ENCODE measurements at regions not wholly inside any gene's neighbourhood (a gene's known extent, or its start where the extent isn't known, plus 50 kb on each side); places are given as distances from the start of the nearest gene placed in this dataset.
"Not testable (repeated sequence)": the region's sequence is repeated elsewhere in the genome, so short reads cannot be mapped to it uniquely, and the experiment has no call there.

DNA sequence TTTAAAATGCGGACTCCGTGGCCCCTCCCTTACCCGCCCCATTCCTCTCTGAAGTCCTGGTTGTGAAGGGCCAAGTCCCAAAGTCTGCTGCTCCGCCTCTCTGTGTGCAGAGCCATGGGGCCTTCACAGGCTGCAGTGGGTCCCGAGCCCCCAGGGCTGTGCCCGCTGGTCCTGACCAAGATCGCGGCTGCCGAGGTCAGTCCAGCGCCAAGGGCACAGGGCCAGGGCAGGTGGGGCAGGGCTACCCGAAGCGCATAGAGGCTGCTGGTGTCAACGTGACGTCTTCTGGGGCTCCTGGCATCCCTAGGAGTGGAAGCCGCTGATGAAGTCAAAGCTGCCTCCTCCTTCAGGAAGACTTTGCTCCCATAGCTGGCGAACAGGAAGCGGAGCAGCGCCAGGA lies 858.8 kb downstream of the TUBA3C start:
- H3K4me1 Mint-ChIP-seq (ENCODE audit: low read depth); H3K27ac Mint-ChIP-seq; H3K4me3 Mint-ChIP-seq; H3K27me3 Mint-ChIP-seq; H3K36me3 Mint-ChIP-seq (ENCODE audit: low read depth); intact Hi-C loops (cut with micrococcal nuclease): not testable (repeated sequence)
- H3K9me3 Mint-ChIP-seq = peaks cover 14% of the 10 kb centered on the region

DNA sequence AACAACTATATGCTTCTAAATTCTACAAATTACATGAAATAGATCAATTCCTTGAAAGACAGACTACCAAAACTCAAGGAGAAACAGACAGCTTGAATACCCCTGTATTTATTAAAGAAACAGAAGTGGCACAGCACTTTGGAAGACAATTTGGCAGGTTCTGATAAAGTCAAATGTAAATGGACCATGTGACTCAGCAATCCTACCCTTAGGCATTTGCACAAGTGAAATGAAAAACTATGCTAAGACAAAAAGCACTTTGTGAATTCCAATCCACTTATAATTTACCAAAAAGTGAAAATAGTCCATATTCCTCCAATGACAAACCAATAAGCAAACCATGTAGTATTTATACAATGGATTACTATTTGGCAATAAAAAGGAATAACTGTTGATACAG lies 862.0 kb downstream of the TUBA3C start:
- intact Hi-C loops (cut with micrococcal nuclease); H3K27me3 Mint-ChIP-seq; H3K27ac Mint-ChIP-seq; H3K36me3 Mint-ChIP-seq (ENCODE audit: low read depth); H3K4me1 Mint-ChIP-seq (ENCODE audit: low read depth); H3K4me3 Mint-ChIP-seq: not testable (repeated sequence)
- H3K9me3 Mint-ChIP-seq = peaks cover 36% of the 10 kb centered on the region

DNA sequence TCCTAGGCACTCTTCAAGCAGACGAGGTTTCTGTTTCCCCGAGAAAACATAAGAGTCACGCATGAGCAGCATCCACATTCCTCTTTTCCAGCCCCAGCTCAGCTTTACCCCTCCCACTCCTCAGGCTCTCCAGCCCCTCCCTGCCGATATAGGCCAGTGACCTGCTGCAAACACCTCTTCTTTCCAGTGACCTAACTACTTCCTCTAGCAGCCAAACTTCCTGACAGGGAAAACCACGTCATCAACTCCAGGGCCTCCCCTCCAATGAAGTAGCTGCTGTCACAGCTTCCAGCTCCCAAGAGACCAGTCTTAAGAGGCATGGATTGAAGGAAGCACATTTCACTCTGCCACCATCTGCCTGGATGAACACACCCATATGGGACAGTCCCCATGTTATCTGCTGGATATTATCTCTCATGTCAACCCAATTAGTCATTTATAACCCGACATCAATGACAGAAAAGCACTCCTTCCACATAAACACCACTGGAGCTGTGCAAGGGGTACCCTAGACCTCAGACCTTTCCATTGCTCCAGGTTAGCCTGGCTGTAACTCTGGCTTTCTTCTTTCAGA lies 878.3 kb downstream of the TUBA3C start:
- H3K9me3 Mint-ChIP-seq = peaks cover 58% of the 10 kb centered on the region
- intact Hi-C loops (cut with micrococcal nuclease); H3K36me3 Mint-ChIP-seq (ENCODE audit: low read depth); H3K27ac Mint-ChIP-seq; H3K4me1 Mint-ChIP-seq (ENCODE audit: low read depth); H3K27me3 Mint-ChIP-seq; H3K4me3 Mint-ChIP-seq: not testable (repeated sequence)

DNA sequence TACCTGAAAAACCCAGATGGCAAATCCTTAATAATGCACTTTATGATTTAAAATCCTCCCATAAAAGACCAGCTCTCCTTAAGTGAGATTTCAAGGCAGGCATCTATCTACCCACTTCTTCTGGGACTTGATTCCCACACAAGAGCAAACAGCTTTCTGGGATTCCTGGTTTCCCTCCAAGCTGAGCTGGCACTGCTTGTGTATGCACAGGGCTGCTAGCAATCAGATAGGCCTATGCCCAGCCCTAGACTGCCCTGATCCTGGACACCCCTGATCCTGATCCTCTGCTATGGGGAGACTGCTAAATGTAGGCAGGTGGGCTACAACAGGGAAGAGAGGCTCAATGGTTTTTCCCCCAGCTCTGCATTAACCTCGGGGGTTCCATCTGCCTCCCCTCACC lies 880.7 kb downstream of the TUBA3C start:
- H3K4me1 Mint-ChIP-seq (ENCODE audit: low read depth); H3K4me3 Mint-ChIP-seq; intact Hi-C loops (cut with micrococcal nuclease); H3K27ac Mint-ChIP-seq; H3K36me3 Mint-ChIP-seq (ENCODE audit: low read depth); H3K27me3 Mint-ChIP-seq: not testable (repeated sequence)
- H3K9me3 Mint-ChIP-seq = peaks cover 63% of the 10 kb centered on the region

DNA sequence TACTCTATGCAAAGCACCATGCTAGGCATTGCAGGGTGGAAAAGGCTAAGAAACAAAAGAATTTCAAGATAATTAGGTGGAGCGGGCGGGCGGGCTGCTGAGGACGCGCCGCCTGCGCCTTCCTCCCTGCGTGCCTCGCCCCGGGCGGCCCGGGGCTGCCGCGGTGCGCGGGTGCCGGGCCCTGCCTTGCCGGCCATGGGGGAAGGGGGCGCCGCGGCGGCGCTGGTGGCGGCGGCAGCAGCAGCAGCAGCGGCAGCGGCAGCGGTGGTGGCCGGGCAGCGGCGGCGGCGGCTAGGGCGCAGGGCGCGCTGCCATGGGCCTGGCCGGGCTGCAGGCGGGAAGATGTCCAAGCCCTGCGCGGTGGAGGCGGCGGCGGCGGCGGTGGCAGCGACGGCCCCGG lies 884.3 kb downstream of the TUBA3C start:
- H3K4me3 Mint-ChIP-seq; intact Hi-C loops (cut with micrococcal nuclease); H3K27me3 Mint-ChIP-seq; H3K4me1 Mint-ChIP-seq (ENCODE audit: low read depth); H3K36me3 Mint-ChIP-seq (ENCODE audit: low read depth); H3K27ac Mint-ChIP-seq: not testable (repeated sequence)
- peaks cover 46% of the 10 kb centered on the region for H3K9me3 Mint-ChIP-seq

DNA sequence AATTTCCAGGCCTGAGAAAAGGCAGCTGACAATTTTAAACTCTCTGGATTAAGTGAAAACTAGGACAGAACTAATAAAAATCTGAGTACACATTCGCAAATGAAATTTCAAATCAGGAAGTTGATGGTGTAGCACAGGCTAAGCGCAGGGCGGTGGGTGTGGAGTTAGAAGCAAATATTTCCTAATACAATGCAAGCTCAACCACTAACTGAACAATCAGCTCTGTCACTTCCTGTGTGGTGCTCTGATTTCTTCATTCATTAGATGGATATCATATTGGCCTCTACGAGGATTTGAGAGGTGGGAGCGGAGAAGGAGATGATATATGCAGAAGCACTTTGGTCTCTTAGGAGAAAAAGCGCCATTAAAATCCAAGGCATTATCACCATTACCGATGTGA lies 885.0 kb downstream of the TUBA3C start:
- H3K27me3 Mint-ChIP-seq; H3K4me1 Mint-ChIP-seq (ENCODE audit: low read depth); H3K27ac Mint-ChIP-seq; intact Hi-C loops (cut with micrococcal nuclease); H3K36me3 Mint-ChIP-seq (ENCODE audit: low read depth); H3K4me3 Mint-ChIP-seq: not testable (repeated sequence)
- H3K9me3 Mint-ChIP-seq = peaks cover 38% of the 10 kb centered on the region

DNA sequence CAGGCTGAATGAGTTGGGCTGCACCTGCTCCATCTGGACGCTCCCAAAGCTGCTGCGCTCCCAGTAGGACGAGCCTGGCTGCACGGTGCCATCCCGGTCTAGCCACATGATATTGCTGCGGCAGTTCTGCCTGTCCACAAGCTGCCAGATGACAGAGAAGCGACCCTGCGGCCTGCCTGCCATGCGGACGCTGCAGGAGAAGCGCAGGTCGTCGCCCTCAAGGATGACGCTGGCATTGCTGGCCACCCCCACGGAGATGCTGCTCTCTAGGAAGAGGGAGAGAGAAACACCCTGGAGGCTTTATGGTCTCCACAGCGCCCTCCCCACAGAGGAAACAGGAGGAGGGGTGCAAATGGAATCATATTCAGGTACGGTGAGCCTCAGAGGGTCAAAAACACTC lies 887.3 kb downstream of the TUBA3C start:
- H3K27ac Mint-ChIP-seq; H3K4me3 Mint-ChIP-seq; H3K27me3 Mint-ChIP-seq; intact Hi-C loops (cut with micrococcal nuclease); H3K36me3 Mint-ChIP-seq (ENCODE audit: low read depth); H3K4me1 Mint-ChIP-seq (ENCODE audit: low read depth): not testable (repeated sequence)
- H3K9me3 Mint-ChIP-seq = peaks cover 44% of the 10 kb centered on the region

DNA sequence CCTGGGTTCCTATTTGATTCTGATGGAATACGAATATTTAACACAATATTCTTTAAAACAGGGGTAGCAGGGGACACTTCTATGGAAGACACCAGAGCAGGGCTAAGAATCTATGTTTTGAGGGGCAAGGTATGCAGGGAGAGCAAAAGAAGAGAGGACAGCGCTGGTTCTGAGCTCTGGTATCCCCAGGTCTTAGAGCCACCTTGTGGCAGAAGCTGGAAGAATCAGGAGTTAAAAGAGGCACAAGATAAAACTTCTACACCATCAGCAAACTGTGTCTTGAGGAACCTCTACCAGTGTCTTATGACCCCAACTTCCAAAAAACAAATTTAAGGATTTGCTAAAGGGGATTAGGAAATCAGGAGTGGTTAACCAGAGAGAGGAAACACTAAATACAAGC lies 894.8 kb downstream of the TUBA3C start:
- H3K27ac Mint-ChIP-seq; intact Hi-C loops (cut with micrococcal nuclease); H3K27me3 Mint-ChIP-seq; H3K4me3 Mint-ChIP-seq; H3K4me1 Mint-ChIP-seq (ENCODE audit: low read depth); H3K36me3 Mint-ChIP-seq (ENCODE audit: low read depth): not testable (repeated sequence)
- peaks cover 24% of the 10 kb centered on the region for H3K9me3 Mint-ChIP-seq

DNA sequence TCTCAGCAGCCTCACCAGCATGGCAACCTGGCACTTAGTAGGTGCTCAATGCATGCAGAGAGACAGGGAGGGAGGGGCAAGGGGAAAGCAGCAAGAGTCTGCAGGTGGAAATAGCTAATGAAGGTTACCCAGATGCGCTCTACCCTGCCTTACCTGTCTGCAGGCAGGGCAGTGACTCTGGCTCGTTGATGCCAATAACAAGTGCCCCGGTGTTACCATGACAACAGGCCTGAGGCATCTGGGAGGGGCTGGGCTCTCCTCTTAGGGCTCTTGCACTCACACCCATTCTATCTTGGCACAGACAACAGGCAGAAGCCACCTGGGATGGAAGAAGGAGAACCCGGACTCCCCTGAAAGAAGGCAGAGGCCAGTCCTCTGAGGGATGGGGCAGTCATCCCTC lies 896.0 kb downstream of the TUBA3C start:
- H3K36me3 Mint-ChIP-seq (ENCODE audit: low read depth); H3K27me3 Mint-ChIP-seq; H3K4me3 Mint-ChIP-seq; H3K4me1 Mint-ChIP-seq (ENCODE audit: low read depth); H3K27ac Mint-ChIP-seq; intact Hi-C loops (cut with micrococcal nuclease): not testable (repeated sequence)
- H3K9me3 Mint-ChIP-seq = peaks cover 24% of the 10 kb centered on the region

DNA sequence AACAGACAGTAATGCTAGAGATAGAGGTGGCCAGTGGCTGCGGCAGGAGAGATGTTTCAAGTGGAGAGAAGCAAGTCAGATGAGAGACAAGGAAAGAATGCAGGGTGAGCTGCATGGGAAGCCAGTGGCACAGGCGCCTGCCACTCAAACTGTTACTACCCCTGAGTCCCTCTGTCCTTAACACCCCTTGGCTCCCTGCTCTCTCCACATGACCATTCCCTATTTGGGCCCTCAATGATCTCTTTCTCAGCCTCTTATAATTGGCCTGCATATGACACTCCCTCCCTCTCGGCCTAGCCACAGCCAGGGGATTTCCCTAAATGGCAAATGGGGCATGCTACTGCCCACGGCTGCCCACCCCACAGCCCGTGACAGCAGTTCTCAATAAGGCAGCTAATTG lies 897.6 kb downstream of the TUBA3C start:
- peaks cover 22% of the 10 kb centered on the region for H3K9me3 Mint-ChIP-seq
- H3K27me3 Mint-ChIP-seq; H3K4me1 Mint-ChIP-seq (ENCODE audit: low read depth); intact Hi-C loops (cut with micrococcal nuclease); H3K27ac Mint-ChIP-seq; H3K36me3 Mint-ChIP-seq (ENCODE audit: low read depth); H3K4me3 Mint-ChIP-seq: not testable (repeated sequence)

DNA sequence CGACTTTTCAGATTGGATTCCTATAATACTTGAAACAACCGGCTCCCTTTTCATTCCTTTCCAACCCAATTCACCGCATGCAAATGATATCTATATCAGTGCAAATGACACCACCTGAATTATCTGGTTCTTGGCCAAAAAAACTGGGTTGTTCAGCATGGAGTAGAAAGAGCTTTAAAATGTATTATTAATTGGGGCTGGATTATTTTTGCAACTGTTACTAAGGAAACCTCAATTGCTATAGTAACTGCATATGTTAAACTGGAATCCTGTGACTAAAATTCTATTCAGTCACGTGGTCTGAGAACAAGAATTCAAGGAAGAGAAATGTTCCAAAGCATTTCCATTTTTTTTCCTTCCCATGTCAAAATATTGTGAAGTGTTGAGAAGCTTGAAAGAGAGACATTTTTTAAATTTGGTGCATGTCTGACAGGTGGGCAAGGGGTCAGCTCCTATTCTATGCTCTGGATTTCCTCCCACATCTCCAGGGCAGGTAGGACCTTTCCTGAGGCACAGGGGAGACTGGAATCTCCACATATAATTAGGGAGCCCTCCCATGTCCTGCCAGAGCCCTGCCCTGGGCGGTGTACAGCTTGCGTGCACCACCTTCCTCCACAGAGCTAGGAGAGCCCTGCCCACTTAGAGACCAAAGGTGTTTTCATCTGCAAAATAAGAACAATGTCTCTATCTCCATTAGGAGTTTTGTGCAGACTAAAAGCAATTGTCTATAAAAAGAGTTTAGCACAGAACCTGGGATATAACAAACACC lies 899.6 kb downstream of the TUBA3C start:
- H3K4me3 Mint-ChIP-seq; H3K27ac Mint-ChIP-seq; H3K4me1 Mint-ChIP-seq (ENCODE audit: low read depth); H3K36me3 Mint-ChIP-seq (ENCODE audit: low read depth); H3K27me3 Mint-ChIP-seq; intact Hi-C loops (cut with micrococcal nuclease): not testable (repeated sequence)
- peaks cover 22% of the 10 kb centered on the region for H3K9me3 Mint-ChIP-seq

DNA sequence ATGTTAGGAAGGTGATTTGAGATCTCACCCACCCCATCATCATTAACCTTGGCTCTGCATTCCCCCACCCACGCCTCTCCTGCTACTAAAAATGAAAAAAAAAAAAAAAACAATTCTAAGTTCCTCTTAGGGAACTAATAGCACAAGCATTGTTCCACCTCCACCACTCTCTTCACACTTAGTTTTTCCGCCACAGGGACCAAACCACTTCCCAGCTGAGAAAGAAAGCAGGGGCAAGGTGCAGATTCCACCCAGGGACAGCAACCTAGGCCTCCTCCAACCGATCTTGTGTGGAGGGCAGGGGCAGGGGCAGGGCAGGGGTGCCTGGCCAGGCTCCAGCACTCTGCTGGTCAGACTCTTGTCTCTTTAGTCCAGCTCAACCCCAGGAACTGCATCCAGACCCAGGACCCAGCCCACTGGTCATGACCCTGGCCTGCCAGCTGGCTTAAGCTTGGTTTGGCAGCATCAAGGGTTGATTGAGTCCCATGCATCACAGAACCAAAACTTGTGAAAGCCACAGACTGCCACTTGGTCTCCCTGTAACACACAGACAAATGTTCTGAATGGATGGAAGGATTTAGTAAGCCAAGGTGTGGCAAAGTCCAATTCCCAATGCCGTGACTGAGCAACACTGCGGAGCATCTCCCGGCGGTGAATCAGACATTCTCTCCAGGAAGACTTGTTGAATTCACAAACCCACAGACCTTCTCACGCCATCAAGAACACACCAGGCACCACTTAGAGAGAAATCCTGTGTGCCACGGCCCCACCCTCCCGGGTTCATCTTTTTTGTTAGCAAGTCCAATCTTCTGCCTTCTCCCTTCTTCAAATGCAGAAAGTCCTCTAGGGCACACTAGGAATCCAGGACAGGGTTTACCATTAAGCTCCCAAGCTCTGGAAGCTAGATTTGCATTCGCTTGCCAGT lies 900.5 kb downstream of the TUBA3C start:
- intact Hi-C loops (cut with micrococcal nuclease); H3K27ac Mint-ChIP-seq; H3K36me3 Mint-ChIP-seq (ENCODE audit: low read depth); H3K4me1 Mint-ChIP-seq (ENCODE audit: low read depth); H3K4me3 Mint-ChIP-seq; H3K27me3 Mint-ChIP-seq: not testable (repeated sequence)
- peaks cover 22% of the 10 kb centered on the region for H3K9me3 Mint-ChIP-seq

DNA sequence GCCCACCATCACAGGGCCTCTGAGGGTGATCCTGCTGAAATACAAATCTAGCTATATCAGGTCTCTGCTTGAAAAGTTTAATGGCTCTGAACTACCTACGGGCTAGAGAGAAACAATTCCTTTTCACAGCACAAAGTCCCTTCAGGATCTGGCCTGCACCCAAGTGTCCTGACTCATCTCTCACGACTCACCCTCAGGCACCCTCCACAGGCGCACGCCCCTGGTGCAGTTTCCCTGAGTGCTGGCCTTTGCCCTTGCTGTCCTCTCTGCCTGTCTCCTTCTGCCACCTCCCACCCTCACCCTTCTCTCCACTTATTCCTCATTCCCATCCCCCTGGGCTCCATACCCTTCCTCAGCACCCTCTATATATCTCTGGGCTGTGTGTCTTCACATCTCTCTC lies 901.7 kb downstream of the TUBA3C start:
- H3K27me3 Mint-ChIP-seq; H3K4me1 Mint-ChIP-seq (ENCODE audit: low read depth); H3K4me3 Mint-ChIP-seq; H3K27ac Mint-ChIP-seq; H3K36me3 Mint-ChIP-seq (ENCODE audit: low read depth); intact Hi-C loops (cut with micrococcal nuclease): not testable (repeated sequence)
- peaks cover 27% of the 10 kb centered on the region for H3K9me3 Mint-ChIP-seq

DNA sequence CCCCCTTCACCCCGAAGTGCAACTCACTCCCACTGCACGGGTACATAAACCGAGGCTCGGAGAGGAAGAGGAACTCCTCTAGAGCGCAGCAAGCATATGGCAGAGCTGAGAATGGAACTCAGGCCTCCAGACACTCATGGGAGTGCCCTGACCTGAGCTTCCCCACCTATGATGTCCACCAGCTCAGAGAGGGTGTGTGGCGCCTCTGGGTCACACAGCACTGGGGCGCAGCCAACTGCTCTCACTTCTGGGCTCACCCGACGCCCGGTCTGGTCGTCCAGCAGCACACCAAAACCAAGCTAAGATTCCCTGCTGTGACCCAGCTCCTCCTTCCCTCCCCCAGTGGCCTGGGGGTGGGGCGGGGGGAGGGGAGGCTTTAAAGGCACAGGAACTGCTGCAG lies 904.3 kb downstream of the TUBA3C start:
- H3K4me3 Mint-ChIP-seq; H3K27ac Mint-ChIP-seq; intact Hi-C loops (cut with micrococcal nuclease): not testable (repeated sequence)

More for the DNA sequence above, 904.3 kb downstream of the TUBA3C start:
- not testable (repeated sequence) for H3K36me3 Mint-ChIP-seq (ENCODE audit: low read depth); H3K27me3 Mint-ChIP-seq; H3K4me1 Mint-ChIP-seq (ENCODE audit: low read depth)
- peaks cover 33% of the 10 kb centered on the region for H3K9me3 Mint-ChIP-seq
